Adipocyte (in vitro differentiated cells): ENCODE measurements at regions not wholly inside any gene's neighbourhood (a gene's known extent, or its start where the extent isn't known, plus 50 kb on each side); places are given as distances from the start of the nearest gene placed in this dataset.

Source experiments
- DNase-seq: peaks from one replicate; pipeline ENCODE4 v3.0.0-alpha.2; 2015; ENCODE audit warnings: low read depth
- H3K27me3 ChIP-seq: replicated peaks from 2 replicates; pipeline ENCODE4 v1.7.0; 2013; ENCODE audit warnings: mild to moderate bottlenecking, low read length, moderate library complexity; ENCODE audit not compliant: control insufficient read depth, insufficient read depth
- H3K36me3 ChIP-seq: 2 replicates; pipeline ENCODE4 v1.7.0; 2013; ENCODE audit warnings: low read length, mild to moderate bottlenecking, moderate library complexity; ENCODE audit not compliant: control insufficient read depth, insufficient read depth, severe bottlenecking
- H3K4me1 ChIP-seq: 2 replicates; pipeline ENCODE4 v1.7.0; 2013; ENCODE audit warnings: mild to moderate bottlenecking, low read length, moderate library complexity; ENCODE audit not compliant: control insufficient read depth, insufficient read depth
- H3K4me3 ChIP-seq: 2 replicates; pipeline ENCODE4 v1.7.0; 2013; ENCODE audit warnings: mild to moderate bottlenecking, low read length, moderate library complexity
- H3K9ac ChIP-seq: 2 replicates; pipeline ENCODE4 v1.7.0; 2013; ENCODE audit warnings: mild to moderate bottlenecking, low read length, moderate library complexity
- H3K9me3 ChIP-seq: 2 replicates; pipeline ENCODE4 v1.7.0; 2013; ENCODE audit warnings: mild to moderate bottlenecking, low read length, moderate library complexity; ENCODE audit not compliant: control insufficient read depth

DNA sequence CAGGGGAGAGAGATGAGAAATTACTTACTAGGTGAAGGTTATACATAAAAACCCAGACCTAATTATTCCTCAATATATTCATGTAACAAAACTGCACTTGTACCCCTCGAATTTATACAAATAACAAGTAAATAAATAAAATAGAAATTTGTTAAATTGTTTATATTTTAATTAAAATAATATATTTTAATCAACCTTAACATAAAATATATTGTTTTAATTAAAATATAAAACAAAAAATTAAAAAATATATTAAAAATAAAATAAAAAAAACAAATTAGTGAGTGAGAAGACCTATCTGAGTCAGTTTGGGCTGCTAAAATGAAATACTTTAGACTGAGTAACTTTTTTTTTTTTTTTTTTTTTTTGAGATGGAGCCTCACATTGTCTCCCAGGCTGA, 87.4 kb upstream of the PCDH7 start:
- H3K36me3 ChIP-seq, result no peaks in the 10 kb centered on the region
- H3K4me1 ChIP-seq, result no peaks in the 10 kb centered on the region
- H3K9ac ChIP-seq, result no peak overlapping the region
- DNase-seq, result no peak
- H3K27me3 ChIP-seq, result no peaks in the 10 kb centered on the region
- H3K4me3 ChIP-seq, result no peak overlapping the region
- H3K9me3 ChIP-seq, result no peaks in the 10 kb centered on the region

DNA sequence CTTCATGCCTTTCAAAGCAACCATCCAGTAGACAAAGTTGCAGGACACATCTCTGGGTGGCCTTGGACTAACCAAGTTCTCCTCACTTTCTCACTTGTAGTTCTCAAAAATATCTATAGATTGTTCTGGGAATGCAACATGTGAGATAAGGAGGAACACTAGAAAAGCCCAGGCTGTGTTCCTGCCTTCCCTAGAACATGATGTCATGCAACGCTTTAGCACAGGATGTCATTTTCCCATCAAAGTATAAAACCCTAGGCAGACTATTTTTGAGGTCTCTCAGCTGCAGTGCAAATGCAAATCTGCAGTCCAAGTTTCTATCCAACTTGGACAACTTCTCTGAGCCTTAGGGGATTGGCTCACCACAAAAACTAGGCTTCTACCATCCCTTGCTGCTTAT, 78.8 kb upstream of the PCDH7 start:
- H3K4me3 ChIP-seq, result no peak overlapping the region
- H3K9me3 ChIP-seq, result no peaks in the 10 kb centered on the region
- H3K36me3 ChIP-seq, result no peaks in the 10 kb centered on the region

DNA sequence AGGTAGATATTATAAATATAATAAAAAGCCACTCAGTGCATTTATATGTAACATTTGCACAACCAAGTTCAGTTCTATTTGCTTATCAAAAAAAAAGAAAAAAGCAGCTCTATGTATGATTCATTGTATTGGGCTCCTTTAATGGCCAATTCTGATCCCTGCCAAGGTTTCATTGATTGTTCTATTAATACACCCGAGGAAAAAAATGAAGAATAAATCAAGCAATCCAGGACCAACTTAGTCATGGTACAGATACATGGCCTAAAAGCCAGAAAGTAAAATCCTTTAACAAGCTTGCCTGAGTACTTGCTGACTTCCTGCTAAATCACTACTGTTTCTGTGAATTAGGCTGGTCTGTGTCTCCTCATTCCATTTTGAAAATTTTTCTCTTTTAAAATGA, 77.6 kb upstream of the PCDH7 start:
- no peak for DNase-seq
- Histone ChIP-seq H3K4me1 (peaks cover 3% of the 10 kb centered on the region), H3K9ac (no peak overlapping the region), H3K27me3 (no peaks in the 10 kb centered on the region), H3K9me3 (no peaks in the 10 kb centered on the region), H3K4me3 (no peak overlapping the region), H3K36me3 (no peaks in the 10 kb centered on the region)

More for the DNA sequence above, 78.8 kb upstream of the PCDH7 start:
- H3K27me3 ChIP-seq, result no peaks in the 10 kb centered on the region
- H3K9ac ChIP-seq, result no peak overlapping the region
- no peak for DNase-seq
- peaks cover 3% of the 10 kb centered on the region for H3K4me1 ChIP-seq

DNA sequence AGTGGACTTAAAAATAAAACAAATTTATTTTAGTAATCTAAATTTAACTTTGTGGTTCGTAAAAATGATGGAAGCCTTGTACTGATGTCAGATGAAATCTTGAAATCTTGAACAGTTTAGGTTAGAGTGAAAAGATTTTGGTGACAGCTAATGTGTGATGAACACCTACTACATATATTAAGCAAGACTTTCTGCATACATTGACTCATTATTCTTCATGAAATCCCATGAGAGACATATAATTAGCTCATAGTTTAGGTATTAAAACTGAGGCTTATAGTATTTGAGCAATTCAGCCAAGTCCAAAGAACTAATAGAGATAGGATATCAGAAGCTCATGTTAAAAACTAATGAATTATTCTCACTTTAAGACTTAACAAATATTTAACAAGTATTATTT, 66.9 kb upstream of the PCDH7 start:
- Histone ChIP-seq H3K9ac (no peak overlapping the region), H3K27me3 (no peaks in the 10 kb centered on the region), H3K4me1 (no peaks in the 10 kb centered on the region), H3K36me3 (no peaks in the 10 kb centered on the region), H3K4me3 (no peak overlapping the region), H3K9me3 (no peaks in the 10 kb centered on the region)
- no peak for DNase-seq

DNA sequence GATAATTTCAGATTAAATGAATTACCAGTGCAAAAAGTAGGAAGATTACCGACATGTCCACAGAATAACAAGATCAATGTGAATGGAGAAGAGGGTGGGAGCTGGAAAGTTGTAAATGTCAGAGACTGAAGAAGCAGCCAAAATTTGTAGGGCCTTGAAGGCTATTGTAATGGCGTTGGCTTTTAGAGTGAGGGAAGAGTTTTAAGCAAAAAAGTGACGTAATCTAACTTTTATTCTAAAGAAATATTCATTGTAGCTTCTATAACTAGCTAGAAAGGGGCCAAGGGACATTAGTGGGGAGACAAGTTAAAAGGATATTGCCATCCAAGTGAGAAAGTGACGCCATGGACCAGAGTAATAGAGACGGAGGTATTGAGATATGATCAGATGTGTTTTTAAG, 63.3 kb upstream of the PCDH7 start:
- no peak overlapping the region for H3K4me3 ChIP-seq
- H3K4me1 ChIP-seq, result no peaks in the 10 kb centered on the region
- no peaks in the 10 kb centered on the region for H3K27me3 ChIP-seq
- H3K36me3 ChIP-seq, result no peaks in the 10 kb centered on the region
- no peaks in the 10 kb centered on the region for H3K9me3 ChIP-seq
- no peak for DNase-seq
- no peak overlapping the region for H3K9ac ChIP-seq

DNA sequence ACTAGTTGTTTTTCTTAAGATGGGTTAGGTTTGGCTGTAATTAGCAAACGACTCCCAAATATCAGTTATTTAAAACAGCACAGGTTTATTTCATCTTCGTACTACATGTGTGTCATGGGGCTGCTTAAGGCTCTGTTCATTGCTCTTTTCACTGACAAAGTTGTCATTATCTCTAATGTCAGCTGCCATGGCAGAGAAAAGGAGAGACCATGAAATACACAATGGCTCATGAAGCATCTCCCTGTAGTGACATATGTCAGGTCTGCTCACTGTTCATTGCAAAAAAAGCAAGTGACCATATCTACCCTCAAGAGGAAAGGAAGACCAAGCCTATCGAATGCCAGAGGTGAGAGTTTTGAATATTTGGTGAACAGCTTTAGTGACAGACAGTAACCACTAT, 52.2 kb upstream of the PCDH7 start:
- DNase-seq, result no peak
- no peak overlapping the region for H3K9ac ChIP-seq
- no peaks in the 10 kb centered on the region for H3K27me3 ChIP-seq
- H3K4me3 ChIP-seq, result no peak overlapping the region
- H3K9me3 ChIP-seq, result no peaks in the 10 kb centered on the region
- no peaks in the 10 kb centered on the region for H3K4me1 ChIP-seq
- H3K36me3 ChIP-seq, result no peaks in the 10 kb centered on the region

DNA sequence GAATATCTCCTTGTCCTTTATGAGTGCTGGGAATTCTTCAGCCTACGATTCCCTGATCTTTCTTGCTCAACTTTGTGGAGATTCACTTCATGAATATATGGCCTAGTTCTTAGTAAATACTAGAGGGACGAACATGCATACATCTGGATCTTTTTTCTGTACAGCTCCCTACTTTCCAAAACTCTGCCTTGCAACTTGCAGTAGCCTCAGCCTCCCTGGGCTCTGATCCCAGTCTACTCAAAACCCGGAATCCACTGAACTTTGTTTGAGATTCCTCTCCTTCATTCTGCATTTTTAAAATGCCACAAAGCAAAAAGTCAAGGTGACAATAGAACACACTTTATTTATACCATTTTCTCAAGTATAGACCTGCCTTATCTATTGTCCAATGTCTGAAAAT, 50.0 kb upstream of the PCDH7 start:
- Histone ChIP-seq H3K36me3 (no peaks in the 10 kb centered on the region), H3K9me3 (no peaks in the 10 kb centered on the region), H3K27me3 (no peaks in the 10 kb centered on the region), H3K4me1 (no peaks in the 10 kb centered on the region), H3K4me3 (no peak overlapping the region), H3K9ac (no peak overlapping the region)
- DNase-seq, result no peak
